GM23338 (cell line): ENCODE measurements at regions not wholly inside any gene's neighbourhood (a gene's known extent, or its start where the extent isn't known, plus 50 kb on each side); places are given as distances from the start of the nearest gene placed in this dataset. TPM values are rescaled to one million over a fixed set of nuclear protein-coding genes. Genes with fewer than 3 reads are reported as not detected.

Experiments used
- CTCF ChIP-seq, 2 experiments: fragments of 200-600 bp in 1 of 2; sonication (generic) in 1 of 2; conservative IDR thresholded peaks; 2 replicates each; pipeline versions ENCODE4 v1.5.1 to v1.6.1; 2016 to 2017; ENCODE audit warnings: antibody characterized with exemption in 2 of 2, low read depth in 2 of 2, mild to moderate bottlenecking in 2 of 2, moderate library complexity in 1 of 2
- EZH2 ChIP-seq: fragments of 200-600 bp; sonication (generic); IDR thresholded peaks from one replicate; pipeline ENCODE4 v1.8.0; 2017; ENCODE audit warnings: antibody characterized with exemption, mild to moderate bottlenecking, low read depth; ENCODE audit not compliant: unreplicated experiment
- JUNB ChIP-seq: IDR thresholded peaks from one replicate; pipeline ENCODE4 v1.6.1; 2016; ENCODE audit warnings: antibody characterized with exemption; ENCODE audit not compliant: unreplicated experiment
- NANOG ChIP-seq: IDR thresholded peaks from 2 replicates; pipeline ENCODE4 v1.6.1; 2016; ENCODE audit warnings: antibody characterized with exemption, borderline replicate concordance
- STAT1 ChIP-seq: IDR thresholded peaks from one replicate; pipeline ENCODE4 v1.6.1; 2016; ENCODE audit warnings: antibody characterized with exemption; ENCODE audit not compliant: unreplicated experiment
- small RNA-seq: library from RNA; depleted of rRNA; stranded (forward); fragments of <200 nt; gene quantifications from one replicate; pipeline ENCODE3, GENCODE V24; 2014; ENCODE audit warnings: low replicate concordance

GRCh38 chr12:56838621-56839488 lies 75.7 kb downstream of the HSD17B6 start (continued):
- TF ChIP-seq CTCF (conservative IDR thresholded peaks at IDR 0.05; ENCODE audit: low read depth in 2 of 2) (no peak), NANOG (no peak), STAT1 (no peak), JUNB (no peak), EZH2 (no peak)

Small RNAs in the stretch of these regions (small RNA-seq; reads per million reads assigned to genes)
- gene AC121758.2, result not detected
- gene RF00554, result not detected
